OCI-LY7 (cell line): ENCODE measurements at regions not wholly inside any gene's neighbourhood (a gene's known extent, or its start where the extent isn't known, plus 50 kb on each side); places are given as distances from the start of the nearest gene placed in this dataset.
A peak's percentile ranks its signal among the peaks of the same experiment; 100 is the strongest.

ENCODE experiments used
- BruUV-seq: library from RNA; stranded (reverse); fragments of 400-500 nt; replicated peaks from 2 replicates; lab custom pipeline; 2021; lab: Mats Ljungman, UMichigan
- CTCF ChIA-PET: fragments of 300-600 bp; sonication (Branson Sonifier 250); formaldehyde crosslinking; loops from one replicate; lab custom pipeline; 2022; ENCODE audit warnings: antibody characterized with exemption; ENCODE audit not compliant: unreplicated experiment; lab: Charles Lee
- POLR2A ChIA-PET: fragments of 300-600 bp; sonication (Branson Sonifier 250); formaldehyde crosslinking; loops from one replicate; lab custom pipeline; 2022; ENCODE audit warnings: antibody characterized with exemption; lab: Charles Lee
- DNase-seq: peaks from one replicate; pipeline ENCODE4 v3.0.0-alpha.2; 2015; ENCODE audit warnings: low spot score
- H2AFZ ChIP-seq: fragments of 200-600 bp; sonication (generic), shearing (Covaris generic); 2 replicates; pipeline ENCODE4 v1.6.1; 2014; ENCODE audit warnings: mild to moderate bottlenecking, antibody characterized with exemption, low read length, moderate library complexity
- H3K27ac ChIP-seq: fragments of 200-600 bp; sonication (generic); 2 replicates; pipeline ENCODE4 v1.5.1; 2014; ENCODE audit warnings: mixed run types, low read depth, mild to moderate bottlenecking, moderate library complexity, low read length, inconsistent platforms; ENCODE audit not compliant: poor library complexity, severe bottlenecking
- H3K36me3 ChIP-seq: fragments of 200-600 bp; sonication (generic); 2 replicates; pipeline ENCODE4 v1.6.1; 2014; ENCODE audit warnings: mild to moderate bottlenecking, antibody characterized with exemption, low read length, moderate library complexity, mixed read lengths; ENCODE audit not compliant: insufficient read depth
- H3K4me1 ChIP-seq: fragments of 200-600 bp; sonication (generic); 2 replicates; pipeline ENCODE4 v1.5.1; 2014; ENCODE audit warnings: mild to moderate bottlenecking, low read length; ENCODE audit not compliant: insufficient read depth, poor library complexity, severe bottlenecking
- H3K4me2 ChIP-seq: fragments of 200-600 bp; sonication (generic); 2 replicates; pipeline ENCODE4 v1.6.1; 2014; ENCODE audit warnings: mild to moderate bottlenecking, low read length
- H3K4me3 ChIP-seq: fragments of 200-600 bp; sonication (generic); 2 replicates; pipeline ENCODE4 v1.5.1; 2014; ENCODE audit warnings: mild to moderate bottlenecking, low read depth, low read length; ENCODE audit not compliant: poor library complexity, severe bottlenecking
- H3K79me2 ChIP-seq: fragments of 200-600 bp; sonication (generic); 2 replicates; pipeline ENCODE4 v1.6.1; 2016; ENCODE audit warnings: low read depth, mild to moderate bottlenecking, low read length, moderate library complexity, mixed read lengths; ENCODE audit not compliant: insufficient read depth
- H3K9me2 ChIP-seq: fragments of 200-600 bp; sonication (generic); 2 replicates; pipeline ENCODE4 v1.6.1; 2016; ENCODE audit warnings: mild to moderate bottlenecking, low read length, mixed read lengths; ENCODE audit not compliant: insufficient read depth
- H3K9me3 ChIP-seq: fragments of 200-600 bp; sonication (generic); 2 replicates; pipeline ENCODE4 v1.6.1; 2014; ENCODE audit warnings: mild to moderate bottlenecking, mixed run types, low read length, mixed read lengths
- H4K20me1 ChIP-seq: fragments of 200-600 bp; sonication (generic); 2 replicates; pipeline ENCODE4 v1.6.1; 2014; ENCODE audit warnings: mild to moderate bottlenecking, antibody characterized with exemption, low read length, moderate library complexity, mixed read lengths; ENCODE audit not compliant: insufficient read depth
- EZH2phosphoT487 ChIP-seq: fragments of 200-600 bp; sonication (generic); IDR thresholded peaks from 2 replicates; pipeline ENCODE4 v1.6.1; 2018; ENCODE audit warnings: low read depth, borderline replicate concordance, mild to moderate bottlenecking, mixed run types, antibody characterized with exemption, low read length, moderate library complexity, mixed read lengths
- intact Hi-C: fragments of 100-400 bp; cut with micrococcal nuclease; formaldehyde crosslinking; loops from one replicate; pipeline ENCODE4 v1.10.0; 2022; ENCODE audit not compliant: unreplicated experiment
- TF ChIP-seq, protein P1 (sequence below): fragments of 200-600 bp; sonication (generic); conservative IDR thresholded peaks from 2 replicates; pipeline ENCODE4 v1.5.1; 2014; ENCODE audit warnings: mild to moderate bottlenecking, antibody characterized with exemption, low read length, moderate library complexity, mixed read lengths

GRCh38 chr20:7406671-7407070 lies 533.6 kb downstream of the HAO1 start:
- H3K4me1 ChIP-seq, result peaks cover 9% of the 10 kb centered on the region
- H3K9me3 ChIP-seq, result no peaks in the 10 kb centered on the region
- H4K20me1 ChIP-seq, result no peaks in the 10 kb centered on the region
- no peak overlapping the region for H3K27ac ChIP-seq
- no peaks in the 10 kb centered on the region for H3K79me2 ChIP-seq
- no peak overlapping the region for H3K4me2 ChIP-seq
- POLR2A ChIA-PET, result interaction anchor here (1.1 to 1.3 kb wide), 2 partner anchors 8 to 19 kb away, joined by 3 to 4 read pairs; no protein-coding TSS in a partner anchor
- CTCF ChIA-PET, result no interaction called here
- no peak overlapping the region for H3K4me3 ChIP-seq
- intact Hi-C loops, result no loop called here
- no peak for TF ChIP-seq EZH2phosphoT487
- TF ChIP-seq, protein P1, sequence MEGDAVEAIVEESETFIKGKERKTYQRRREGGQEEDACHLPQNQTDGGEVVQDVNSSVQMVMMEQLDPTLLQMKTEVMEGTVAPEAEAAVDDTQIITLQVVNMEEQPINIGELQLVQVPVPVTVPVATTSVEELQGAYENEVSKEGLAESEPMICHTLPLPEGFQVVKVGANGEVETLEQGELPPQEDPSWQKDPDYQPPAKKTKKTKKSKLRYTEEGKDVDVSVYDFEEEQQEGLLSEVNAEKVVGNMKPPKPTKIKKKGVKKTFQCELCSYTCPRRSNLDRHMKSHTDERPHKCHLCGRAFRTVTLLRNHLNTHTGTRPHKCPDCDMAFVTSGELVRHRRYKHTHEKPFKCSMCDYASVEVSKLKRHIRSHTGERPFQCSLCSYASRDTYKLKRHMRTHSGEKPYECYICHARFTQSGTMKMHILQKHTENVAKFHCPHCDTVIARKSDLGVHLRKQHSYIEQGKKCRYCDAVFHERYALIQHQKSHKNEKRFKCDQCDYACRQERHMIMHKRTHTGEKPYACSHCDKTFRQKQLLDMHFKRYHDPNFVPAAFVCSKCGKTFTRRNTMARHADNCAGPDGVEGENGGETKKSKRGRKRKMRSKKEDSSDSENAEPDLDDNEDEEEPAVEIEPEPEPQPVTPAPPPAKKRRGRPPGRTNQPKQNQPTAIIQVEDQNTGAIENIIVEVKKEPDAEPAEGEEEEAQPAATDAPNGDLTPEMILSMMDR, result no peak
- no TSS peak for BruUV-seq
- DNase-seq, result no peak
- no peak overlapping the region for H2AFZ ChIP-seq
- H3K9me2 ChIP-seq, result no peaks in the 10 kb centered on the region
- H3K36me3 ChIP-seq, result no peaks in the 10 kb centered on the region

DNA sequence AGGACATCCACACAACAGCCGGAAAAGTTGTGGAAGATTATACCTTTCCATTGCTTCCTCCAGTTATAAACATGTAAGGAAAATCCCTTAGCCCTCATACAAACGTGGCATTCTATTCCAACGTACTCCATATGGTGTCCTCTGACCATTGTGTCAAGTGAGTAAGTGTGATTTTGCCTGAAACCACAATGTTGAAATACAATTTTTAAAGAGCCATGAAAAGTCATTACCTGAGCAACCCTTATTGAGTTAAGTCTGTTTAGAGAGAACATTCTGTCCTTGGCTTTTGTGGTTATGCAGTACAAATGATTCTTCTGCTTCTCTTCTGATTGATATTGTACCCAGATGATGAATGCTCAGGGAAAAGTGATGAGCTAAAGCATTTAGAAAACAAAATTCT lies 530.1 kb downstream of the HAO1 start:
- no peak for TF ChIP-seq EZH2phosphoT487
- TF ChIP-seq, protein P1, result no peak
- H2AFZ ChIP-seq, result no peak overlapping the region
- H4K20me1 ChIP-seq, result no peaks in the 10 kb centered on the region
- H3K4me3 ChIP-seq, result no peak overlapping the region
- CTCF ChIA-PET, result no interaction called here
- intact Hi-C loops, result no loop called here
- no peak for DNase-seq
- no peaks in the 10 kb centered on the region for H3K9me2 ChIP-seq
- POLR2A ChIA-PET, result interaction anchor here (0.5 to 1.1 kb wide), 2 partner anchors 10 to 304 kb away, joined by 4 to 6 read pairs; no protein-coding TSS in a partner anchor
- H3K79me2 ChIP-seq, result no peaks in the 10 kb centered on the region
- no peak overlapping the region for H3K27ac ChIP-seq
- no TSS peak for BruUV-seq
- H3K4me2 ChIP-seq, result no peak overlapping the region
- no peaks in the 10 kb centered on the region for H3K9me3 ChIP-seq
- H3K4me1 ChIP-seq, result peaks cover 31% of the 10 kb centered on the region
- H3K36me3 ChIP-seq, result no peaks in the 10 kb centered on the region

- CTCF ChIA-PET, result no interaction called here
- BruUV-seq, result no TSS peak
- H3K4me2 ChIP-seq, result 0 out of 2 replicates have a peak overlapping the region, but pooled peaks have one; percentile 0
Measured at GRCh38 chr20:7411075-7411474, 529.2 kb downstream of the HAO1 start.

More at GRCh38 chr20:7411075-7411474, 529.2 kb downstream of the HAO1 start:
- Histone ChIP-seq H3K9me2 (no peaks in the 10 kb centered on the region), H3K36me3 (no peaks in the 10 kb centered on the region), H2AFZ (peak overlapping the region; percentile 36; the same call in 1 of the 2 replicates), H3K79me2 (no peaks in the 10 kb centered on the region), H4K20me1 (no peaks in the 10 kb centered on the region), H3K4me3 (no peak overlapping the region), H3K9me3 (no peaks in the 10 kb centered on the region), H3K4me1 (peaks cover 31% of the 10 kb centered on the region), H3K27ac (no peak overlapping the region)
- TF ChIP-seq EZH2phosphoT487, result no peak
- TF ChIP-seq, protein P1, result no peak
- POLR2A ChIA-PET, result interaction anchor here (1.1 kb wide), 1 partner anchor 9 kb away, joined by 4 read pairs; no protein-coding TSS in a partner anchor
- DNase-seq, result no peak
- intact Hi-C loops, result no loop called here
